Mammary epithelial cell (primary cell): ENCODE measurements at regions not wholly inside any gene's neighbourhood (a gene's known extent, or its start where the extent isn't known, plus 50 kb on each side); places are given as distances from the start of the nearest gene placed in this dataset.

Source experiments
- CTCF ChIP-seq, 2 donors: IDR thresholded peaks in 1 of 2; conservative IDR thresholded peaks in 1 of 2; 2 replicates each; pipeline ENCODE4 v1.5.1; 2011 to 2012; ENCODE audit warnings: inconsistent platforms in 2 of 2, low read length in 2 of 2, mild to moderate bottlenecking in 2 of 2, control low read depth in 1 of 2, low read depth in 1 of 2; ENCODE audit not compliant: insufficient read depth in 1 of 2; ENCODE audit errors: extremely low read depth in 1 of 2
- EZH2 ChIP-seq: IDR thresholded peaks from 2 replicates; pipeline ENCODE4 v1.6.1; 2012; ENCODE audit warnings: low read length, inconsistent platforms, borderline replicate concordance

- TF ChIP-seq CTCF (conservative IDR thresholded peaks at IDR 0.05 in 1 of 2, IDR thresholded peaks at IDR 0.05 in 1 of 2; ENCODE audit: extremely low read depth in 1 of 2, insufficient read depth in 1 of 2, low read depth in 1 of 2, low read length in 2 of 2) (no peak), EZH2 (no peak)
Observed at GRCh38 chr5:110218981-110219380, 507.5 kb downstream of the TMEM232 start.
